ENCODE measurements at regions not wholly inside any gene's neighbourhood (a gene's known extent, or its start where the extent isn't known, plus 50 kb on each side); places are given as distances from the start of the nearest gene placed in this dataset.

DNA sequence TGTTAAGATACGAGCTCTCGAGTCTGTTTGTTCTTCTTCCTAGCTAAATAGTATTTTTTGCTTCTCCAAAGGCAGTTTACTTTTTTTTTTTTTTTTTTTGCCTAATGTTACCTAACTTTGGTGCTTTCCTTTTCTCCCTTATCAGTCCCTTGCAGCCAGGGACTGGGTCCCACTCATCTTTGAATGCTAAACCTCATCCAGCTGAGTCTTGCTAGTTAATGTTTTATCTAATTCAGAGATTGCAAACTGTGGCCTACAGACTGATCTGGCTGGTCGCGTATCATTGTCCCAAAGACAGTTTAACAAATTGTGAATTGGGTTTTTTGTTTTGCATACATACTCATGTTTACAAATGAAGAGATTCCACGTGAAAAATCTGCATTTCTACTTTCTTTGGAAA is 95.7 kb upstream of the EFNA5 start:
- Histone ChIP-seq H3K36me3 (ENCODE audit: control insufficient read depth in 2 of 2, insufficient read depth in 2 of 2, low read length in 1 of 2) (no peaks in the 10 kb centered on the region), H3K27me3 (ENCODE audit: control insufficient read depth in 2 of 2, insufficient read depth in 1 of 2, low read length in 1 of 2) (no peaks in the 10 kb centered on the region), H3K9me3 (ENCODE audit: control insufficient read depth in 2 of 2, insufficient read depth in 1 of 2, low read length in 1 of 2) (no peaks in the 10 kb centered on the region), H3K27ac (ENCODE audit: low read depth in 1 of 2, low read length in 1 of 2) (no peak overlapping the region), H3K4me1 (ENCODE audit: control insufficient read depth in 2 of 2, insufficient read depth in 2 of 2, low read length in 2 of 2) (no peaks in the 10 kb centered on the region), H3K4me3 (ENCODE audit: low read length in 2 of 2) (no peak overlapping the region)
- 67% methylated on average over 5 of the region's 5 CpGs for WGBS
- DNase-seq (ENCODE audit: low read depth in 6 of 9, low spot score in 9 of 9): no peak

DNA sequence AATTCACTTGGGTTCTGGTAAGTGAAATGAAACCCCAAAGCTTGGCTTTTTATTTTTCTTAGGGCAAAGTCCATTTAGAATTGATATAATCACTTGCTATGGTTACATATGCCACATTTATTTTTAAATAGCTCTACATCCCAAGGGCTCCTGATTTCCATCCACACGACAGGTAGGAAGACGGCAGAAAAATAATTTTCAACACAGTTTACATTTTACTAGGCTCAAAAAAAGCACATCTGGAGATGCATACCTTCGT is 95.0 kb upstream of the EFNA5 start:
- H3K36me3 ChIP-seq (ENCODE audit: control insufficient read depth in 2 of 2, insufficient read depth in 2 of 2, low read length in 1 of 2): no peaks in the 10 kb centered on the region
- WGBS: 86% methylated on average over 3 of the region's 3 CpGs
- H3K27me3 ChIP-seq (ENCODE audit: control insufficient read depth in 2 of 2, insufficient read depth in 1 of 2, low read length in 1 of 2): no peaks in the 10 kb centered on the region
- no peak overlapping the region for H3K27ac ChIP-seq (ENCODE audit: low read depth in 1 of 2, low read length in 1 of 2)
- no peaks in the 10 kb centered on the region for H3K4me1 ChIP-seq (ENCODE audit: control insufficient read depth in 2 of 2, insufficient read depth in 2 of 2, low read length in 2 of 2)
- no peak overlapping the region for H3K4me3 ChIP-seq (ENCODE audit: low read length in 2 of 2)
- no peak for DNase-seq (ENCODE audit: low read depth in 6 of 9, low spot score in 9 of 9)
- no peaks in the 10 kb centered on the region for H3K9me3 ChIP-seq (ENCODE audit: control insufficient read depth in 2 of 2, insufficient read depth in 1 of 2, low read length in 1 of 2)

DNA sequence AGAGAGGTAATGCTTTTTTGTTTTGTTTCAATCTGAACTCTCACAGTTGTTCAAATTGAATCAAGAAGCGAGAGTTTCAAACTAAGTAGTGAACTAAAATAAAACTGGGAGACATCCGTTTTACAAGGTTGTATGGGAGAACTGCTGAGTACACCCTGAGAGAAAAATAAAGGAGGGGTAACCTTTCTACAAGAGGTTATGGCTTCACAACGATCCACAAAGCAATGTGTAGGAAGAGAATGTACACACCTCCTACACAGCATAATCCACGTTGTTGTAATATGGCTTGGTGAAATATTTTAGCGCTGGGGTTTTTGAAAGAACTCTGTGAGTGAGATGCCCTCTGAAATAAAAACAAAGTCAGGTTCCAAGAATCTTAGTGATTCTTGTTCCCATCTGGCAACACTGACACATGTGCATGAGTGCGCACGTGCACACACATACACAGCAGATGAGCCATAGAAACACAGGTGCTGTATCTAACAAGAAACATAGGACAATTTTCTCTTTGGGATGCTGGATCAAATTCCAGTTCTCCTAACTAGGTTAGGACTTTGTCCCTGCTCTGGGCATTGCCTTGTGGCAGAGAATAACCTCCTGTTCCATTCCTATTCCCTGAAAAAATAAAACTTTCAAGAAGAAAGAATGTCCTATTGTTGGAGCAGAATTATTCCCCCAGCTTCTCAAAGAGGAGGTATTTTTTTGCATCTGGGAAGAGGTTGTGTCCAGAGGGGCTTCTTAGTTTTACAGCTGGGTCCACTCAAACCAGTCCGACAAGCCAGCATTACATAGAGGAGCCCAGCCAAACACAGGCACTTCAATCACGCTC is 94.5 kb upstream of the EFNA5 start:
- 95% methylated on average over 9 of the region's 9 CpGs for WGBS
- DNase-seq (ENCODE audit: low read depth in 6 of 9, low spot score in 9 of 9): no peak
- Histone ChIP-seq H3K4me1 (ENCODE audit: control insufficient read depth in 2 of 2, insufficient read depth in 2 of 2, low read length in 2 of 2) (no peaks in the 10 kb centered on the region), H3K27me3 (ENCODE audit: control insufficient read depth in 2 of 2, insufficient read depth in 1 of 2, low read length in 1 of 2) (no peaks in the 10 kb centered on the region), H3K9me3 (ENCODE audit: control insufficient read depth in 2 of 2, insufficient read depth in 1 of 2, low read length in 1 of 2) (no peaks in the 10 kb centered on the region), H3K36me3 (ENCODE audit: control insufficient read depth in 2 of 2, insufficient read depth in 2 of 2, low read length in 1 of 2) (no peaks in the 10 kb centered on the region), H3K4me3 (ENCODE audit: low read length in 2 of 2) (no peak overlapping the region), H3K27ac (ENCODE audit: low read depth in 1 of 2, low read length in 1 of 2) (no peak overlapping the region)

DNA sequence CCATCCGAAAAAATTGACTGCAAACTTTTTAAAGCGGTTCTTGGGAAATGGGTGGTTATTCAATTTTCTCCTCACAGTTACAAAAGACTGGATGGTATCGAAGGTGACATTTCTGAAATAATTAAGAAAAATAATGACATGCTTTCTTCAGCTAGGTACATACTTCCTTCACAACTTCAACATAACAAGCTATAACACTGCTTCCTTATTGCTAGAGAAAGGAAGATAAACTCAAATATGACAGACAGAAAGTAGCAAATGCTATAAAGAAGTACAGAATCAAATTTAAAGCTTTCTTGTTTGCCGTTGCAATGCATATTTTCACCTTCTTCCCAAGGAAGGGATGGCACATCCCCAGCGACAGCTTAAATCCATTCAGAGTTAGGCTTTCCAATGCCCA is 93.5 kb upstream of the EFNA5 start:
- H3K4me3 ChIP-seq (ENCODE audit: low read length in 2 of 2): no peak overlapping the region
- H3K9me3 ChIP-seq (ENCODE audit: control insufficient read depth in 2 of 2, insufficient read depth in 1 of 2, low read length in 1 of 2): no peaks in the 10 kb centered on the region
- H3K4me1 ChIP-seq (ENCODE audit: control insufficient read depth in 2 of 2, insufficient read depth in 2 of 2, low read length in 2 of 2): no peaks in the 10 kb centered on the region
- H3K27me3 ChIP-seq (ENCODE audit: control insufficient read depth in 2 of 2, insufficient read depth in 1 of 2, low read length in 1 of 2): no peaks in the 10 kb centered on the region
- H3K27ac ChIP-seq (ENCODE audit: low read depth in 1 of 2, low read length in 1 of 2): no peak overlapping the region
- no peak for DNase-seq (ENCODE audit: low read depth in 6 of 9, low spot score in 9 of 9)
- H3K36me3 ChIP-seq (ENCODE audit: control insufficient read depth in 2 of 2, insufficient read depth in 2 of 2, low read length in 1 of 2): no peaks in the 10 kb centered on the region
- WGBS: 94% methylated on average over 5 of the region's 5 CpGs

DNA sequence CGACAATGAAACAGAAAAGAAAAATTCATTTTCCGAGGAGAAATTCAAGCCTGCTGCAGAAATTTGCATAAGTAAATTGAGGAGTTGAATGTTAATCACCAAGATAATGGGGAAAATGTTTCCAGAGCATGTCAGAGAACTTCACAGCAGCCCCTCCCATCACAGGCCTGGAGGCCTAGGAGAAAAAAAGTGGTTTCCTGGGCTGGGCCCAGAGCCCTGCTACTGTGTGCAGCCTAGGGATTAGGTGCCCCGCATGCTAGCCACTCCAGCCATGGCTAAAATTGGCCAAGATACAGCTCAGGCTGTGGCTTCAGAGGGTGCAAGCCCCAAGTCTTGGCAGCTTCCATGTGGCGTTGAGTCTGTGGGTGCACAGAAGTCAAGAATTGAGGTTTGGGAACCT is 82.7 kb upstream of the EFNA5 start:
- 95% methylated on average over 4 of the region's 4 CpGs for WGBS

DNA sequence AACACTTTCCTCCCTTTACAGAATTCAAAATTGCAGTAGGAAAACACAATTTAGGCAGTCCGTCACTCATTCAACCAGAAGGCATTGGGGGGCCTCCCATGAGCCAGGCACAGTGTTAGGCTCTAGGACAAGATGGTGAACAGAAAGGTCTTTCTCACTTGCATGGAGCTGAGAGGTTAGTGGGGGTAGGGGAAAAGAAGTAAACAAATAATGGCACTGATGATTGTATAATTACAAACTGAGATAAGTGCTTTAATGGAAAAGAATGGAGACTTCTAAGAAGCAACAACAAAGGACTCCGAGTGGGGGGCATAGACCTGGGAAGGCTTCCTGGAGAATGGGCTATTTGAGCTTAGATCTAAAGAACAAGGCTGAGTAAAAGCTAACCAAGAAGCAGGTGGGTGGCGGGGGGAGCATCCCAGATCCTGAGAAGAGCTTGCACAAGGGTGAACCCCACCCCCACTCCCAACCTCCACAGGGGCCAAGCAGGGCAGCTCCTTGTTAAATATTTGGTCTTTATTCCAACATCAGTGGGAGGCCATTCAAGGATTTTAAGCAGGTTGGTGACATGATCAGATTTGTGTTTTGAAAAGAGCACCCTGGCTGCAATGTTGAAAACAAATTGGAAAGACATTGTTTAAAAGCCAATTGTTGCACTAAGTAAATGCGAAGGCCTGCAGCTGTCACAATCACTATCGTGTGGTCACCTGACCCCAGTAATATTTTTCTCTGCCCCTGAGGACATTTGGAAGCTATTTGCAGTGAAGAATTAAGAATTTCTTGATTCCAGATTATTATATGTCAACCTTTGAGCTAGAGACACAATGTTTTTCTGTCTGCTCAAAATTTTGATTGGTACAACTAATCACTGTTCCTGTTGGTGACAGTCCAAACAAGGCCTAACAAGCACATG is 73.9 kb upstream of the EFNA5 start:
- no peak overlapping the region for H3K4me3 ChIP-seq (ENCODE audit: low read length in 2 of 2)
- DNase-seq (ENCODE audit: low read depth in 6 of 9, low spot score in 9 of 9): no peak
- H3K27me3 ChIP-seq (ENCODE audit: control insufficient read depth in 2 of 2, insufficient read depth in 1 of 2, low read length in 1 of 2): no peaks in the 10 kb centered on the region
- H3K36me3 ChIP-seq (ENCODE audit: control insufficient read depth in 2 of 2, insufficient read depth in 2 of 2, low read length in 1 of 2): no peaks in the 10 kb centered on the region
- H3K4me1 ChIP-seq (ENCODE audit: control insufficient read depth in 2 of 2, insufficient read depth in 2 of 2, low read length in 2 of 2): no peaks in the 10 kb centered on the region
- 94% methylated on average over 5 of the region's 5 CpGs for WGBS
- no peaks in the 10 kb centered on the region for H3K9me3 ChIP-seq (ENCODE audit: control insufficient read depth in 2 of 2, insufficient read depth in 1 of 2, low read length in 1 of 2)
- no peak overlapping the region for H3K27ac ChIP-seq (ENCODE audit: low read depth in 1 of 2, low read length in 1 of 2)

More for the DNA sequence above, 82.7 kb upstream of the EFNA5 start:
- Histone ChIP-seq H3K27ac (ENCODE audit: low read depth in 1 of 2, low read length in 1 of 2) (no peak overlapping the region), H3K4me3 (ENCODE audit: low read length in 2 of 2) (no peak overlapping the region), H3K27me3 (ENCODE audit: control insufficient read depth in 2 of 2, insufficient read depth in 1 of 2, low read length in 1 of 2) (no peaks in the 10 kb centered on the region), H3K36me3 (ENCODE audit: control insufficient read depth in 2 of 2, insufficient read depth in 2 of 2, low read length in 1 of 2) (no peaks in the 10 kb centered on the region), H3K4me1 (ENCODE audit: control insufficient read depth in 2 of 2, insufficient read depth in 2 of 2, low read length in 2 of 2) (no peaks in the 10 kb centered on the region), H3K9me3 (ENCODE audit: control insufficient read depth in 2 of 2, insufficient read depth in 1 of 2, low read length in 1 of 2) (no peaks in the 10 kb centered on the region)
- no peak for DNase-seq (ENCODE audit: low read depth in 6 of 9, low spot score in 9 of 9)

DNA sequence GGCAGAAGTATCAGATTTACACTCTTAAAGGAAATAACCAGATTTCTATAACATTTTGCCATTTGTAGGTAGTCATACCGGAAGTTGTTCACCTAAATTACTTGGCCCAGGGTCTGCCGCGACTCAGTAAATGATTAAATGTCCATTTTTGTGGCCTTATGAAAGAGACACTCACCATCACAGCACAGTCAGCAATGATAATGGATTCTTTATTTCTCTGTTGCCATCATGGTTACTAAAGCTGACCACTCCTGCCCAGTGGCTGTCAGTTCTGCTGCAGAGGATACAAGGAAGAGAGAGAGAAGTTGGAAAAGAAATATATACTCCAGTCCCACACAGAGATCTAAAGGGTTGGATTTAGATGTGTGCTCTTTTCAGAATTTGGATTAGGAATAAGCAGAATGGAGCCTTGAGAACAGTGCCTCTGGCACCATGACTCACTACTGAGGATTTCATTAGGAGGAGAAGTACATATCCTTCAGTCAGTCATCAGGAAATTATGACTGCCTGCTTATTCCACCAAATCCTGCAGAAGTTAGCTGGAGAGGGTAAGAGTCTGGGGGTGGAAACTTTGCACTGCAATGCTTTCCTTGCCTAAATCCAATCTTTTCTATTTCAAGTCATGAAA is 72.8 kb upstream of the EFNA5 start:
- 83% methylated on average over 3 of the region's 3 CpGs for WGBS
- H3K27me3 ChIP-seq (ENCODE audit: control insufficient read depth in 2 of 2, insufficient read depth in 1 of 2, low read length in 1 of 2): no peaks in the 10 kb centered on the region
- H3K4me3 ChIP-seq (ENCODE audit: low read length in 2 of 2): no peak overlapping the region
- H3K36me3 ChIP-seq (ENCODE audit: control insufficient read depth in 2 of 2, insufficient read depth in 2 of 2, low read length in 1 of 2): no peaks in the 10 kb centered on the region
- no peak overlapping the region for H3K27ac ChIP-seq (ENCODE audit: low read depth in 1 of 2, low read length in 1 of 2)
- no peak for DNase-seq (ENCODE audit: low read depth in 6 of 9, low spot score in 9 of 9)
- no peaks in the 10 kb centered on the region for H3K9me3 ChIP-seq (ENCODE audit: control insufficient read depth in 2 of 2, insufficient read depth in 1 of 2, low read length in 1 of 2)
- no peaks in the 10 kb centered on the region for H3K4me1 ChIP-seq (ENCODE audit: control insufficient read depth in 2 of 2, insufficient read depth in 2 of 2, low read length in 2 of 2)

DNA sequence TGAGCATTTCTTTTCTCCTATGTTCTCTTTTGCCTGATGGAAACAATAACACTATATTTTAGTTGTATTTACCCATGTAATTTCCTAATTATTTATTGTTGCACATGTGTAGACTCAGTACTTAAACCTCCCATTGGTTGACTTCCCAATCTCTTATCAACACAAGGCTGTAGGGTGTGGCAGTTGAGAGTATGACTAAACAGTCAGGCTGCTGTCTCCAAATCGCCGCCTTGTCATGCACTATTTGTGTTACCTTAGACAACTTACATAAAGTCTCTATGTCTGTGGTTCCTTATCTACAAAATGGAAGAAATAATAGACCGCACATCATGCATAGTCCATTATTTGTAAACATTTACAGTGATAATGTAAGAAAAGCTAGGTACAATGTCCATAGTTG is 68.9 kb upstream of the EFNA5 start:
- H3K27ac ChIP-seq (ENCODE audit: low read depth in 1 of 2, low read length in 1 of 2): no peak overlapping the region
- H3K4me3 ChIP-seq (ENCODE audit: low read length in 2 of 2): no peak overlapping the region
- H3K4me1 ChIP-seq (ENCODE audit: control insufficient read depth in 2 of 2, insufficient read depth in 2 of 2, low read length in 2 of 2): no peaks in the 10 kb centered on the region
- 95% methylated on average over 3 of the region's 3 CpGs for WGBS
- no peak for DNase-seq (ENCODE audit: low read depth in 6 of 9, low spot score in 9 of 9)
- H3K9me3 ChIP-seq (ENCODE audit: control insufficient read depth in 2 of 2, insufficient read depth in 1 of 2, low read length in 1 of 2): no peaks in the 10 kb centered on the region
- H3K36me3 ChIP-seq (ENCODE audit: control insufficient read depth in 2 of 2, insufficient read depth in 2 of 2, low read length in 1 of 2): no peaks in the 10 kb centered on the region
- no peaks in the 10 kb centered on the region for H3K27me3 ChIP-seq (ENCODE audit: control insufficient read depth in 2 of 2, insufficient read depth in 1 of 2, low read length in 1 of 2)

DNA sequence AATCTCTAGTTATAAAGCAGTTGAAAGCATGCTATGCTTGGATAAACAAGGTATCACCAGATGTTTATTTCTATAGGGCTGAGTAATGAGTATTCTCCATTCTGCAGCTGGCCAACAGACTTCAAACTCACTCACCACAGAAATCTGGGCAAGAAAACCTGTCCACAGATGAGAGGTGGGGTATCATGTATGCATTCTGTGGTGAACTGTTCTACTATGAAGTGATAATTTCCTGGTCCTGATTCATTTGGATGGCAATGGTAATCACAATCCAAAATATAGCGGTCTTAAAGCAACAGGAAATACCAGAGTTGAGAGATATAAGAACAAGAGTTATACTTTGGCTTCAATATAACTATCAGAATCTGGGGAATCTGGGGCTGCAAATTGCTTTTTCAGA is 65.9 kb upstream of the EFNA5 start:
- H3K4me1 ChIP-seq (ENCODE audit: control insufficient read depth in 2 of 2, insufficient read depth in 2 of 2, low read length in 2 of 2): no peaks in the 10 kb centered on the region
- no peak overlapping the region for H3K27ac ChIP-seq (ENCODE audit: low read depth in 1 of 2, low read length in 1 of 2)
- DNase-seq (ENCODE audit: low read depth in 6 of 9, low spot score in 9 of 9): no peak
- H3K36me3 ChIP-seq (ENCODE audit: control insufficient read depth in 2 of 2, insufficient read depth in 2 of 2, low read length in 1 of 2): no peaks in the 10 kb centered on the region
- H3K4me3 ChIP-seq (ENCODE audit: low read length in 2 of 2): no peak overlapping the region
- no peaks in the 10 kb centered on the region for H3K27me3 ChIP-seq (ENCODE audit: control insufficient read depth in 2 of 2, insufficient read depth in 1 of 2, low read length in 1 of 2)
- WGBS: 98% methylated on average over 1 of the region's 1 CpG
- H3K9me3 ChIP-seq (ENCODE audit: control insufficient read depth in 2 of 2, insufficient read depth in 1 of 2, low read length in 1 of 2): no peaks in the 10 kb centered on the region

Data from thymus (tissue), 11 donors.